ENCODE measurements at regions not wholly inside any gene's neighbourhood (a gene's known extent, or its start where the extent isn't known, plus 50 kb on each side); places are given as distances from the start of the nearest gene placed in this dataset.

GRCh38 chr20:43843096-43843964 is 71.3 kb upstream of the TOX2 start:
- TF ChIP-seq MAFG (CRISPR knock-in tag; IDR thresholded peaks at IDR 0.05) (no peak), ZNF205 (CRISPR knock-in tag; IDR thresholded peaks at IDR 0.05) (no peak), CTCF (CRISPR knock-in tag; IDR thresholded peaks at IDR 0.05) (no peak), ZNF143 (CRISPR knock-in tag; IDR thresholded peaks at IDR 0.05) (no peak)

All from HepG2 (cell line).